HG03565 (cell line): ENCODE measurements at regions not wholly inside any gene's neighbourhood (a gene's known extent, or its start where the extent isn't known, plus 50 kb on each side); places are given as distances from the start of the nearest gene placed in this dataset.
"Not testable (repeated sequence)": the region's sequence is repeated elsewhere in the genome, so short reads cannot be mapped to it uniquely, and the experiment has no call there.

Experiments
- ATAC-seq: cut with Tn5 transposase; IDR thresholded peaks from one replicate; pipeline ENCODE4 v1.9.1; 2021; ENCODE audit warnings: mild to moderate bottlenecking, moderate library complexity; ENCODE audit not compliant: unreplicated experiment

GRCh38 chr9:30773427-30773826, 1611.0 kb upstream of the ACO1 start:
- ATAC-seq, result no peak

- ATAC-seq, result no peak
Observed at GRCh38 chr9:30774326-30774725, 1610.1 kb upstream of the ACO1 start.

GRCh38 chr9:30775236-30775635, 1609.2 kb upstream of the ACO1 start:
- ATAC-seq, result no peak

DNA sequence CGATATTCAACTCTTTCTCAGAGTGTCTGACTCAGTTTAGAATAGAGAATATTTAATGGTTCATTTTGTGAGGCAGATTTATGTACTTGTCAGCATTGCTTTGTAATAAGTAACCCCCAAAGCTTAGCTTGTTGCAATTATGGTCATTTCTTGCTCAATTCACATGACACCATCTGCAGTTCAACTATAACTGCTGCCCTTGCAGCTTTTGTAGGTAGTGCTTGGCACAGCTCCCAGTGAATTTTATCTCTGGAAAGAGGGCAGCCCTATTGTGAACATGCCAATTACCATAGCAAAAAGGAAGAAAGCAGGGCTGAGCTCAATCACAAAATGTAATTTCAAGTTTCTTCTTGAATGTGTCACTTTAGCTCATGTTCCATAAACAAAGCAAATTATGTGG, 1587.7 kb upstream of the ACO1 start:
- no peak for ATAC-seq

- ATAC-seq, result no peak
Observed at GRCh38 chr9:30799527-30800101, 1584.8 kb upstream of the ACO1 start.

- no peak for ATAC-seq
Observed at GRCh38 chr9:30800421-30800820, 1584.0 kb upstream of the ACO1 start.

GRCh38 chr9:30812821-30813220, 1571.6 kb upstream of the ACO1 start:
- ATAC-seq, result no peak

DNA sequence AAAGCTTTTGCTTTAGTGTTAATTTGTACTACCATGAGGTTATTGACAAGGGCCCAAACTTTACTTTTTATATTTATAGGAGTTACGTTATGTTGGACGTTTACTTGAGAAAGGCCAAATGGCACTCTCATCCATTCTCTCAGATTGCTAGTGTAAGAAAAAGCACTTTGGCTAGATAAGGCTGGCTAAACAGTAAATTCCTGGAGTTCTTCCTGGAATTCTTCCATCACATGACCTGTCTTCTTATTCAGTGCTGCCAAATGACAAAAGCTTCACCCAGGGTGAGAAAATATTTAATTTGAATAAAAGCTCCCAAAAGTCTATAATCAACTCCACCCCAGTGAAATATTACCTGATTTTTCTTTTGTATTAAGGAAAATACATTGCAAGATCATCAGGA, 1568.9 kb upstream of the ACO1 start:
- ATAC-seq, result no peak

DNA sequence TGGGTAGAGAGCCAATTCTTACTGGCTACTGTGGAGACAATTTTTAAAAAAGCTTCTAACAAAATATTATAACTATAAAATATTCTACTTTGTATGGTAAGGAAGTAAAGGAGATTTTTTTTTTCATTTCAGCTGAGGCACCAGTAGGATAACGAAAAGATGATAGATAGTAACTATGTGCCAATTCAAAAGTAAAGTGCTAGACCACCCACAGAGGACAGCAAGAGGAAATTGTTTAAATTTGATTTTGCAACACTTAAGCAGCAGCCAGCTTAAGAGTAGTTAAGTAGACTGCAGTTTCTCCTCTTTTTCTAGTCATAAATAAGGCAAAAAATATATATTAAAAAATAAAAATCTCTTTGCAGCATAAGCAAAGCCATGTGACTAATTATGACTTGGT, 1539.3 kb upstream of the ACO1 start:
- ATAC-seq, result no peak

GRCh38 chr9:30846651-30847050, 1537.8 kb upstream of the ACO1 start:
- no peak for ATAC-seq

DNA sequence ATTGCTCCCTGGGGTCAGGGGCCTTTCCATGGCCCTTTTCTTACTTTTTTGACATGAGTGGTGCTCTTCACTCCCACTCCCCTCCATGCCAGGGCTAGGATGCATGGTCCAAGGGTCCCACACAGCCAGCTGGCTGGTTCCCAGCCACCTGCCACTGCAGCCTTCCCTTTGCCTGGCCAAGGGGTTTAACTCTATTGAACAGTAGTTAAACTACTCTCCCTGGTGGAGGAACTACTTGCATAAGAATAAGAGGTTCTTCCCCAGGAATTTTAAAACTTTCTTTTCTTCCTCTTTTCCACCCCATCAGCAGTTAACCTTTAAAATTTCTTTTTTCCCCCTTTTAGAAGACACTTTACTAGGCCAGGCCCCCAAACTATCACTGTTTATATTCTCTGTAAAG, 1532.8 kb upstream of the ACO1 start:
- ATAC-seq, result no peak

- no peak for ATAC-seq
Observed at GRCh38 chr9:30900706-30901105, 1483.7 kb upstream of the ACO1 start.

- ATAC-seq, result no peak
Observed at GRCh38 chr9:30913331-30913730, 1471.1 kb upstream of the ACO1 start.

- ATAC-seq, result no peak
Observed at GRCh38 chr9:30915451-30915850, 1469.0 kb upstream of the ACO1 start.

DNA sequence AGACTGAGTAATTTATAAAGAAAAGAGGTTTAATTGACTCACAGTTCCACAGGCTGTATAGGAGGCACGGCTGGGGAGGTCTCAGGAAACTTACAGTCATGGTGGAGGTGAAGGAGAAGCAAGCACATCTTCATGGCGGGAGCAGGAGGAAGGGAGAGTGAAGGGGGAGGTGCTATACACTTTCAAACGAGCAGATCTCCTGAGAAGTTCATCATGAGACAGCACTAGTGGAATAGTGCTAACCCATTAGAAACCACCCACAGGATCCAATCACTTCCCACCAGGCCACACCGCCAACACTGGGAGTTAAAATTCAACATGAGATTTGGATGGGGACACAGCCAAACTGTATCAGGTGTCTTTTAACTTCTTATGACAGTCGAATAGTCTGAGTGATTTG, 1459.3 kb upstream of the ACO1 start:
- ATAC-seq, result no peak

GRCh38 chr9:30925635-30926034, 1458.8 kb upstream of the ACO1 start:
- ATAC-seq, result no peak

GRCh38 chr9:30928045-30928444, 1456.4 kb upstream of the ACO1 start:
- no peak for ATAC-seq

DNA sequence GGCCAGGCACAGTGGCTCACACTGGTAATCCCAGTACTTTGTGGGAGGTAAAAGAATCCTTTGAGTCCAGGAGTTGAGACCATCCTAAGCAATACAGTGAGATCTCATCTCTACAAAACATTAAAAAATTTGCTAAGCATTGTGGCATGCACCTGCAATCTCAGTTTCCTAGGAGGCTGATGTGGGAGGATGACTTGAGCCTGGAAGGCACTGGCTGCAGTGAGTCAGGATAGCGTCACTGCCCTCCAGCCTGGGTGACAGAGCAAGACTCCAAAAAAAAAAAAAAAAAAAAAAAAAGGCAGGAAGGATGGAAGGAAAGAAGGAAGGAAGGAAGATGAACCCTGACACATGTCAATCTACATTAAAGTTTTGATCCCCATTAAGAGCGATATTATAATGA, 1452.2 kb upstream of the ACO1 start:
- ATAC-seq, result no peak

DNA sequence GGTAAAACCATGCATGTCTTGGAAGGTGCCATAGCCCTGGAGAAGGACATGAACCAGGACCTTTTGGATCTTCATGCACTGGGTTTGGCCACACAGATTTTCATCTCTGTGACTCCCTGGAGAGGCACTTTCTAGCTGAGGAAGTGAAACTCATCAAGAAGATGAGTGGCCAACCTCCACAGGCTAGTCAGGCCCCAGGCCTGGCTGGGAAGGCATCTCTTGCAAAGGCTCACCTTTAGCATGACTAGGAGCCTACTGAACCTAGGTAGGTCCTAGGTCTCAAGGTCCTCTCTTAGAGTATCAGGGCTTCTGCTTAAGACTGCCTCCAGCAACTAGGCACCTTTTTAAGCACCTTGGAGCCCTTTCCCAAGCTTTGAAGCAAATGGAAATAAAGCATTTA, 1448.7 kb upstream of the ACO1 start:
- no peak for ATAC-seq

DNA sequence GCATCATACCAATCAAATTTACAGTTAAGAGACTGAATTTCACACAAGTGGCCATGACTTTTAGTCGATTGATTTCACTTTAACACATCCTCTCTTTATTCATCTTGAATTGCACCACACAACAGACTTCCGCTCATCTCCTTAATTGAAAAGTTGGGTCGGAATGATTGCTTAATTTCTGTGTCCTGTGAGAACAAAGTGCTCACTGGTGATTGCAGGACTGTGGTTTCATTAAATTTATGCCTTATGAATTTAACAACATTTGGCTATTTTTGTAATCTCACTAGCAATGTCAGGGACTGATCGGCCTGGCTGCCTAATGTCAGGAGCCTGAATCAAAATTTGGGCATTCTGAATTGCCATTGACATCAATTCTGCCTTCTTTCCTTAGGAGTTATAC, 1447.3 kb upstream of the ACO1 start:
- no peak for ATAC-seq

- not testable (repeated sequence) for ATAC-seq
Observed at GRCh38 chr9:30942852-30943251, 1441.6 kb upstream of the ACO1 start.

DNA sequence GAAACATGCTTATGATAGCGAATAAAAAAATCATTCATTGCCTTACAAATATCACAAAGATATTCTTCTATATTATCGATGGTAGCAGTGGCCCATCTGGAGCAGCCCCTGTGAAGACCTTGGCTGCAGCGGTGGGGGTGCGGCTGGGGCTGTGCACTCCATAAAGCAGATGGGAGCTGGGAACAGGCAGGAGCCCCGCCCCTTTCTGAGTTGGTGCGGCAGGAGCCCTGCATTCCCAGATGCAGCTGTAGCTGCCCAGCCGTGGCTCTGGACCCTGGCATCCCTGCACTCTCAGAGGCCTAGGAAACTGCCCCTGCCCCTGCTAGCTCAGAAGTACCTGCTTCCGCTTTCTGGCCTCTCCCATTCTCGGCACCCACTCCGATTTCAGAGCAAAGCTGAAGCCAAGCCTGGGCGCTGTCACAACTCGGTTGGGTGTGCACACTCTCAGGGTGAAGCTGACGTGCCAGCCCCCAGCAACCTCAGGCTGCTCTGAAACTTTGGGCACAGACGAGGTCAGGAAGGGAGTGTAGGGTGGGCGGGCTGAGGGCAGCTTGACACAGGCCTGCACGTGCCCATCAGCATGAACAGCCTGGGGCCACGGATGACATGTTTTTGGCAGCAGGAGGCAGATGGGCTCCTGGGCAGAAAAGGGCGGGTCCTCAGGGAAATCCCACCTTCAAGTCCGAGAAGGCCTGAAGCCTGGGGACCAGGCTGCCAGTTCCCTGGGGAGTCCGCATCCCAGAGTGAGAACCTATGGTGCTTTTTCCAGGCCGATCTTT, 1440.8 kb upstream of the ACO1 start:
- ATAC-seq, result no peak

DNA sequence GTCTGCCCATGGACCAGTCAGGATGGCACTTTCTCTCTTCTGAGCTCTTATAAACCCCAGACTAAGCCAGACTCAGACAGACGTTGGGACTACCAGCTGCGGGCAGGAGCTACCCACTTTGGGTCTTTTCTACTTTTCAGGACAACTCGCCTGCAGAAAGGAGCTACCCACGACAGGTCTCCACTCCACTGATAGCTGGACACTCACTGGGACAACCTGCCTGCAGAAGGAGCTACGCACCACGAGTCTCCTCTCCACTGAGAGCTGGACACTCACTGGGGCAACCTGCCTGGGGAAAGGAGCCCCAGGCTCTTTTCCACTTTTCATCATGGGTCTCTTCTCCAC, 1440.2 kb upstream of the ACO1 start:
- no peak for ATAC-seq
